H9 (cell line): ENCODE measurements at regions not wholly inside any gene's neighbourhood (a gene's known extent, or its start where the extent isn't known, plus 50 kb on each side); places are given as distances from the start of the nearest gene placed in this dataset.

Experiments used
- DNase-seq: peaks from one replicate; pipeline ENCODE4 v3.0.0-alpha.2; 2017
- H2AFZ ChIP-seq: one replicate; pipeline ENCODE4 v1.6.1; 2013; ENCODE audit warnings: mild to moderate bottlenecking, low read length, control low read depth, moderate library complexity
- H2AK5ac ChIP-seq: 2 replicates; pipeline ENCODE4 v1.6.1; 2013; ENCODE audit warnings: low read length, control low read depth, mixed read lengths; ENCODE audit not compliant: insufficient read length
- H2BK120ac ChIP-seq: one replicate; pipeline ENCODE4 v1.6.1; 2013; ENCODE audit warnings: low read depth, mild to moderate bottlenecking, low read length, control low read depth, inconsistent platforms; ENCODE audit not compliant: poor library complexity, severe bottlenecking
- H2BK12ac ChIP-seq: 2 replicates; pipeline ENCODE4 v1.6.1; 2013; ENCODE audit warnings: low read length, control low read depth, mixed read lengths, low read depth; ENCODE audit not compliant: insufficient read length
- H2BK15ac ChIP-seq: 2 replicates; pipeline ENCODE4 v1.6.1; 2013; ENCODE audit warnings: low read depth, low read length, control low read depth
- H2BK20ac ChIP-seq: one replicate; pipeline ENCODE4 v1.6.1; 2013; ENCODE audit warnings: low read depth, mild to moderate bottlenecking, low read length, control low read depth, inconsistent platforms; ENCODE audit not compliant: poor library complexity, severe bottlenecking
- H2BK5ac ChIP-seq: 2 replicates; pipeline ENCODE4 v1.6.1; 2013; ENCODE audit warnings: low read length, control low read depth, mixed read lengths; ENCODE audit not compliant: insufficient read length
- H3K14ac ChIP-seq: 2 replicates; pipeline ENCODE4 v1.6.1; 2013; ENCODE audit warnings: low read length, control low read depth; ENCODE audit not compliant: insufficient read depth
- H3K18ac ChIP-seq: 2 replicates; pipeline ENCODE4 v1.6.1; 2013; ENCODE audit warnings: low read depth, mild to moderate bottlenecking, mixed read lengths, low read length, control low read depth; ENCODE audit not compliant: insufficient read length
- H3K23ac ChIP-seq: 2 replicates; pipeline ENCODE4 v1.6.1; 2013; ENCODE audit warnings: low read length, control low read depth, mixed read lengths, low read depth; ENCODE audit not compliant: insufficient read length
- H3K23me2 ChIP-seq: 2 replicates; pipeline ENCODE4 v1.6.1; 2013; ENCODE audit warnings: low read depth, mild to moderate bottlenecking, mixed read lengths, low read length, control low read depth; ENCODE audit not compliant: insufficient read length, poor library complexity, severe bottlenecking
- H3K27ac ChIP-seq: 2 replicates; pipeline ENCODE4 v1.5.1; 2013; ENCODE audit warnings: low read length, control low read depth, mixed read lengths, low read depth; ENCODE audit not compliant: insufficient read length
- H3K27me3 ChIP-seq: 2 replicates; pipeline ENCODE4 v1.6.1; 2013; ENCODE audit warnings: low read length, control low read depth, inconsistent platforms; ENCODE audit not compliant: insufficient read depth
- H3K4ac ChIP-seq: 2 replicates; pipeline ENCODE4 v1.6.1; 2013; ENCODE audit warnings: low read depth, mild to moderate bottlenecking, control low read depth, inconsistent platforms, low read length, moderate library complexity
- H3K4me1 ChIP-seq: 2 replicates; pipeline ENCODE4 v1.6.1; 2013; ENCODE audit warnings: low read length, control low read depth, inconsistent platforms; ENCODE audit not compliant: insufficient read depth
- H3K4me2 ChIP-seq: 2 replicates; pipeline ENCODE4 v1.6.1; 2013; ENCODE audit warnings: low read length, control low read depth, mixed read lengths; ENCODE audit not compliant: insufficient read length, insufficient read depth
- H3K56ac ChIP-seq: 2 replicates; pipeline ENCODE4 v1.6.1; 2013; ENCODE audit warnings: low read depth, mild to moderate bottlenecking, mixed read lengths, low read length, control low read depth; ENCODE audit not compliant: insufficient read length
- H3K79me1 ChIP-seq: 2 replicates; pipeline ENCODE4 v1.6.1; 2013; ENCODE audit warnings: low read depth, mild to moderate bottlenecking, moderate library complexity, low read length, control low read depth, inconsistent platforms; ENCODE audit not compliant: insufficient read depth, poor library complexity, severe bottlenecking
- H3K79me2 ChIP-seq: 2 replicates; pipeline ENCODE4 v1.6.1; 2013; ENCODE audit warnings: low read length, control low read depth, inconsistent platforms; ENCODE audit not compliant: insufficient read depth
- H3K9ac ChIP-seq: 2 replicates; pipeline ENCODE4 v1.6.1; 2013; ENCODE audit warnings: low read length, control low read depth, mixed read lengths; ENCODE audit not compliant: insufficient read length; ENCODE audit errors: extremely low read depth
- H3K9me3 ChIP-seq: one replicate; pipeline ENCODE4 v1.6.1; 2013; ENCODE audit warnings: low read depth, low read length, inconsistent platforms; ENCODE audit not compliant: control insufficient read depth
- H3T11ph ChIP-seq: one replicate; pipeline ENCODE4 v1.6.1; 2013; ENCODE audit warnings: mild to moderate bottlenecking, low read length, control low read depth, inconsistent platforms
- H4K20me1 ChIP-seq: one replicate; pipeline ENCODE4 v1.6.1; 2013; ENCODE audit not compliant: control insufficient read depth, insufficient read length, insufficient read depth
- H4K5ac ChIP-seq: 2 replicates; pipeline ENCODE4 v1.6.1; 2013; ENCODE audit warnings: low read depth, mild to moderate bottlenecking, mixed read lengths, low read length, control low read depth; ENCODE audit not compliant: insufficient read length
- H4K8ac ChIP-seq: replicated peaks from 2 replicates; pipeline ENCODE4 v1.6.1; 2013; ENCODE audit warnings: low read length, control low read depth, mixed read lengths, low read depth; ENCODE audit not compliant: insufficient read length
- H4K91ac ChIP-seq: 2 replicates; pipeline ENCODE4 v1.6.1; 2013; ENCODE audit warnings: low read depth, mild to moderate bottlenecking, moderate library complexity, mixed read lengths, low read length, control low read depth; ENCODE audit not compliant: insufficient read length
- H3K27ac Mint-ChIP-seq, 3 experiments: 2 replicates in 2 of 3; 3 replicates in 1 of 3; pipeline ENCODE4 v1.8.0; 2020 to 2021; ENCODE audit warnings: mixed read lengths in 3 of 3, mild to moderate bottlenecking in 1 of 3, moderate library complexity in 1 of 3
- H3K27me3 Mint-ChIP-seq: 2 replicates; pipeline ENCODE4 v1.8.0; 2021; ENCODE audit warnings: low read depth, mild to moderate bottlenecking, moderate library complexity, mixed read lengths
- H3K36me3 Mint-ChIP-seq, 3 experiments: 2 replicates in 2 of 3; 3 replicates in 1 of 3; pipeline ENCODE4 v1.8.0; 2020 to 2021; ENCODE audit warnings: low read depth in 3 of 3, mixed read lengths in 3 of 3; ENCODE audit not compliant: insufficient read depth in 1 of 3
- H3K4me1 Mint-ChIP-seq, 2 experiments: 2 replicates each; pipeline ENCODE4 v1.8.0; 2020; ENCODE audit warnings: mixed read lengths in 2 of 2
- H3K4me3 Mint-ChIP-seq, 2 experiments: 2 replicates in 1 of 2; 3 replicates in 1 of 2; pipeline ENCODE4 v1.8.0; 2020 to 2021; ENCODE audit warnings: mild to moderate bottlenecking in 2 of 2, mixed read lengths in 2 of 2, moderate library complexity in 1 of 2
- H3K9me3 Mint-ChIP-seq, 2 experiments: 2 replicates in 1 of 2; 3 replicates in 1 of 2; pipeline ENCODE4 v1.8.0; 2020; ENCODE audit warnings: mild to moderate bottlenecking in 2 of 2, mixed read lengths in 2 of 2, moderate library complexity in 1 of 2
- WGBS: extraction: QIAGEN DNeasy Blood & Tissue Kit; methylation state at CpG from one replicate; pipeline ENCODE4 v1.1.7; 2013; ENCODE audit warnings: missing lambda C conversion rate, low lambda C conversion rate, mixed read lengths; ENCODE audit not compliant: insufficient read length; ENCODE audit errors: extremely low coverage; 5-methylcytosine and 5-hydroxymethylcytosine counted together
- TF ChIP-seq, protein P1 (sequence below): fragments of 200-600 bp; sonication (generic); conservative IDR thresholded peaks from 3 replicates; pipeline ENCODE4 v1.8.0; 2021; ENCODE audit warnings: antibody characterized with exemption, mild to moderate bottlenecking

DNA sequence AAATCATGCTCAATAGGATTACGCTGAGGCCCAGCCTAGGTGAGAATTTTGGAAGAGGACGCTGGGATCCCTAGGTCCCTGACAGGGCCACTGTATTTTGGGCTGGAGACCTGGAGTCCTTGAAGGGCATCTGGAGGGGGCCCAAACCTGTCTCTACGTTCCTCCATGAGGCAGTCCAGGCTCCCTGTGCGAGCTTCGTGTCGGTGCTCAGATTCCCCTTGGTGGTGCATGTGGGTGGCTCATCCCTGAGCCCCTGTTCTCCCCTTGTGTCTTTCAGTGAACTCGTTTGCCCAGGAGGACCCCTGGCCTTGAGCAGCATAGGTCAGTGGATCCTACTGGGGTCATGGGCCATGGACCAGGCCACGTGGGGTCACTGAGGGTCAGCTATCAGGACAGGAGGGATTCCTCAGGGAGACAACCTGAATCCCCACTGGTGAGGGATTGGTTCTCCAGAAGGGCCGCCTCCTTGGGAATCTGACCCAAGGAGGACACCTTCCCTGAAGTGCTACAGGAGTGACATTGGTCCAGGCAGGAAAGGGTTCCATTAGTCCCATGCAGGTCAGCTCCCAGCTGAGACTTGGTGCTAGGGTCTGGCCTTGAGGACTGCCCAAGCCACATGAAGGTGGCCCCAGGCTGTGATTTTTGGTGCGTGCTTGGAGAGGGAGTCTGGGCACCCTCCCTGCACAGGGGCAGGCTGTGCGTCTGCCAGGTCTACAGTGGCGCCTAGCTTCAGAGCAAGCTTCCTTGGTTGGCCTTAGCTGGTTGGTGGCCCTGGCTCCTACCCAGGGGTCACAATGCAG lies 229.8 kb downstream of the SNRPN start:
- no peak overlapping the region for H3K27ac Mint-ChIP-seq

More for the DNA sequence above, 229.8 kb downstream of the SNRPN start:
- Mint-ChIP-seq H3K36me3 (peaks cover 0 to 8% (median 4%) of the 10 kb centered on the region in 3 experiments; a peak in 4 of 7 replicates), H3K27me3 (peaks cover 4% of the 10 kb centered on the region; the same call in 1 of the 2 replicates), H3K4me3 (no peak overlapping the region), H3K9me3 (peaks cover 79 to 82% of the 10 kb centered on the region in 2 experiments), H3K4me1 (no peaks in the 10 kb centered on the region)
- no peak overlapping the region for H4K8ac ChIP-seq
- no peak overlapping the region for H3K18ac ChIP-seq
- H3K23ac ChIP-seq: no peak overlapping the region
- H2BK15ac ChIP-seq: no peak overlapping the region
- H2AFZ ChIP-seq: no peak overlapping the region
- H4K91ac ChIP-seq: no peak overlapping the region
- H3K27ac ChIP-seq: no peak overlapping the region
- no peaks in the 10 kb centered on the region for H4K20me1 ChIP-seq
- no peaks in the 10 kb centered on the region for H3K4me1 ChIP-seq
- WGBS: no CpG with 5 or more reads among the region's 12 CpGs
- no peak overlapping the region for H3K9ac ChIP-seq
- no peak overlapping the region for H3K4me2 ChIP-seq
- no peak overlapping the region for H3K56ac ChIP-seq
- no peak overlapping the region for H4K5ac ChIP-seq
- no peak overlapping the region for H3K14ac ChIP-seq
- no peak overlapping the region for H3T11ph ChIP-seq
- H3K27me3 ChIP-seq: no peaks in the 10 kb centered on the region
- H2BK120ac ChIP-seq: no peak overlapping the region
- no peak overlapping the region for H2BK5ac ChIP-seq
- no peaks in the 10 kb centered on the region for H3K79me2 ChIP-seq
- no peak overlapping the region for H2BK12ac ChIP-seq
- TF ChIP-seq, protein P1, sequence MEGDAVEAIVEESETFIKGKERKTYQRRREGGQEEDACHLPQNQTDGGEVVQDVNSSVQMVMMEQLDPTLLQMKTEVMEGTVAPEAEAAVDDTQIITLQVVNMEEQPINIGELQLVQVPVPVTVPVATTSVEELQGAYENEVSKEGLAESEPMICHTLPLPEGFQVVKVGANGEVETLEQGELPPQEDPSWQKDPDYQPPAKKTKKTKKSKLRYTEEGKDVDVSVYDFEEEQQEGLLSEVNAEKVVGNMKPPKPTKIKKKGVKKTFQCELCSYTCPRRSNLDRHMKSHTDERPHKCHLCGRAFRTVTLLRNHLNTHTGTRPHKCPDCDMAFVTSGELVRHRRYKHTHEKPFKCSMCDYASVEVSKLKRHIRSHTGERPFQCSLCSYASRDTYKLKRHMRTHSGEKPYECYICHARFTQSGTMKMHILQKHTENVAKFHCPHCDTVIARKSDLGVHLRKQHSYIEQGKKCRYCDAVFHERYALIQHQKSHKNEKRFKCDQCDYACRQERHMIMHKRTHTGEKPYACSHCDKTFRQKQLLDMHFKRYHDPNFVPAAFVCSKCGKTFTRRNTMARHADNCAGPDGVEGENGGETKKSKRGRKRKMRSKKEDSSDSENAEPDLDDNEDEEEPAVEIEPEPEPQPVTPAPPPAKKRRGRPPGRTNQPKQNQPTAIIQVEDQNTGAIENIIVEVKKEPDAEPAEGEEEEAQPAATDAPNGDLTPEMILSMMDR: no peak
- no peak for DNase-seq
- no peak overlapping the region for H3K4ac ChIP-seq
- no peaks in the 10 kb centered on the region for H3K23me2 ChIP-seq
- no peak overlapping the region for H2AK5ac ChIP-seq
- H3K79me1 ChIP-seq: no peaks in the 10 kb centered on the region
- H2BK20ac ChIP-seq: no peak overlapping the region
- H3K9me3 ChIP-seq: peaks cover 45% of the 10 kb centered on the region
